ENCODE measurements at regions not wholly inside any gene's neighbourhood (a gene's known extent, or its start where the extent isn't known, plus 50 kb on each side); places are given as distances from the start of the nearest gene placed in this dataset.

- ATAC-seq (no peak), DNase-seq (no peak)
- no peak for TF ChIP-seq CTCF (IDR thresholded peaks at IDR 0.05)
- no peak for TF ChIP-seq POLR2A (IDR thresholded peaks at IDR 0.05)
- intact Hi-C loops (cut with DNase I) = no loop called here
- Histone ChIP-seq H3K27me3 (no peaks in the 10 kb centered on the region), H3K4me3 (no peak overlapping the region), H3K27ac (no peak overlapping the region), H3K4me1 (peaks cover 0 to 1% (median 0%) of the 10 kb centered on the region in 12 donors), H3K9me3 (no peaks in the 10 kb centered on the region), H3K36me3 (no peaks in the 10 kb centered on the region)
- WGBS, 4 donors = 80 to 87% (median 84%) methylated on average over 6 of the region's 6 CpGs
Observed at GRCh38 chr5:74281166-74281565, 359.4 kb downstream of the ENC1 start.

- Histone ChIP-seq H3K27ac (no peak overlapping the region), H3K36me3 (no peaks in the 10 kb centered on the region), H3K4me3 (no peak overlapping the region), H3K9me3 (no peaks in the 10 kb centered on the region), H3K27me3 (no peaks in the 10 kb centered on the region), H3K4me1 (peaks cover 0 to 8% (median 0%) of the 10 kb centered on the region in 12 donors)
- 91 to 100% (median 98%) methylated on average over 1 of the region's 1 CpG for WGBS, 4 donors
- no peak for DNase-seq
- TF ChIP-seq CTCF (IDR thresholded peaks at IDR 0.05) (no peak), POLR2A (IDR thresholded peaks at IDR 0.05) (no peak)
- no peak for ATAC-seq
- intact Hi-C loops (cut with DNase I) = no loop called here
Observed at GRCh38 chr5:74280306-74280705, 360.2 kb downstream of the ENC1 start.

- no peak overlapping the region for H3K4me3 ChIP-seq
- 69 to 90% (median 82%) methylated on average over 1 of the region's 1 CpG for WGBS, 4 donors
- intact Hi-C loops (cut with DNase I) = no loop called here
- peak in 1 of 4 donors; percentile 36 for ATAC-seq
- H3K36me3 ChIP-seq = no peaks in the 10 kb centered on the region
- H3K4me1 ChIP-seq = peaks cover 0 to 11% (median 0%) of the 10 kb centered on the region in 12 donors
- no peaks in the 10 kb centered on the region for H3K27me3 ChIP-seq
- no peak for DNase-seq
- H3K27ac ChIP-seq = no peak overlapping the region
- TF ChIP-seq POLR2A (IDR thresholded peaks at IDR 0.05) (no peak), CTCF (IDR thresholded peaks at IDR 0.05) (no peak)
- no peaks in the 10 kb centered on the region for H3K9me3 ChIP-seq
Observed at GRCh38 chr5:74279244-74279643, 361.3 kb downstream of the ENC1 start.

GRCh38 chr5:74277418-74277817 is 363.1 kb downstream of the ENC1 start:
- ATAC-seq = no peak
- TF ChIP-seq CTCF (IDR thresholded peaks at IDR 0.05) (no peak), POLR2A (IDR thresholded peaks at IDR 0.05) (no peak)
- Histone ChIP-seq H3K9me3 (no peaks in the 10 kb centered on the region), H3K4me1 (peaks cover 0 to 11% (median 0%) of the 10 kb centered on the region in 12 donors), H3K4me3 (no peak overlapping the region), H3K27ac (no peak overlapping the region), H3K36me3 (no peaks in the 10 kb centered on the region), H3K27me3 (no peaks in the 10 kb centered on the region)
- no peak for DNase-seq
- 77 to 87% (median 78%) methylated on average over 3 of the region's 3 CpGs for WGBS, 4 donors
- intact Hi-C loops (cut with DNase I) = no loop called here
